ENCODE measurements at regions not wholly inside any gene's neighbourhood (a gene's known extent, or its start where the extent isn't known, plus 50 kb on each side); places are given as distances from the start of the nearest gene placed in this dataset.

- no peak for ATAC-seq
- Mint-ChIP-seq H3K4me1 (ENCODE audit: low read depth) (no peaks in the 10 kb centered on the region), H3K27ac (no peak overlapping the region), H3K4me3 (no peak overlapping the region), H3K36me3 (ENCODE audit: low read depth) (no peaks in the 10 kb centered on the region), H3K9me3 (no peaks in the 10 kb centered on the region), H3K27me3 (no peaks in the 10 kb centered on the region)
- no peak for DNase-seq
- ChIA-PET CTCF (interaction anchor here (0.8 kb wide), 1 partner anchor 9 kb away, joined by 3 read pairs; no protein-coding TSS in a partner anchor), POLR2A (no interaction called here)
- no peak for TF ChIP-seq CTCF (IDR thresholded peaks at IDR 0.05)
- intact Hi-C loops (cut with micrococcal nuclease), result no loop called here
Observed at GRCh38 chr21:14312871-14313270, 70.1 kb downstream of the HSPA13 start.

- no peak overlapping the region for H3K27ac Mint-ChIP-seq
- peaks cover 7% of the 10 kb centered on the region for H3K27me3 Mint-ChIP-seq
- no peaks in the 10 kb centered on the region for H3K36me3 Mint-ChIP-seq (ENCODE audit: low read depth)
- ATAC-seq (no peak), DNase-seq (no peak)
- no peak for TF ChIP-seq CTCF (IDR thresholded peaks at IDR 0.05)
- H3K9me3 Mint-ChIP-seq, result no peaks in the 10 kb centered on the region
- no peak overlapping the region for H3K4me3 Mint-ChIP-seq
- ChIA-PET CTCF (no interaction called here), POLR2A (no interaction called here)
- intact Hi-C loops (cut with micrococcal nuclease), result no loop called here
- no peaks in the 10 kb centered on the region for H3K4me1 Mint-ChIP-seq (ENCODE audit: low read depth)
Observed at GRCh38 chr21:14308234-14308633, 74.7 kb downstream of the HSPA13 start.

- Mint-ChIP-seq H3K36me3 (ENCODE audit: low read depth) (no peaks in the 10 kb centered on the region), H3K4me3 (no peak overlapping the region), H3K9me3 (no peaks in the 10 kb centered on the region), H3K27me3 (peaks cover 7% of the 10 kb centered on the region), H3K27ac (no peak overlapping the region), H3K4me1 (ENCODE audit: low read depth) (no peaks in the 10 kb centered on the region)
- ChIA-PET CTCF (interaction anchor here (0.8 to 1.3 kb wide), 4 partner anchors 11 to 364 kb away, joined by 3 to 4 read pairs (median 3); partner anchors contain the start of gene HSPA13), POLR2A (no interaction called here)
- DNase-seq, result no peak
- intact Hi-C loops (cut with micrococcal nuclease), result no loop called here
- no peak for ATAC-seq
- TF ChIP-seq CTCF (IDR thresholded peaks at IDR 0.05), result peak; percentile 29
Observed at GRCh38 chr21:14306126-14306907, 76.6 kb downstream of the HSPA13 start.

GRCh38 chr21:14303731-14304488 is 79.0 kb downstream of the HSPA13 start:
- Mint-ChIP-seq H3K4me1 (ENCODE audit: low read depth) (no peaks in the 10 kb centered on the region), H3K27ac (no peak overlapping the region), H3K9me3 (no peaks in the 10 kb centered on the region), H3K27me3 (peaks cover 7% of the 10 kb centered on the region), H3K36me3 (ENCODE audit: low read depth) (no peaks in the 10 kb centered on the region), H3K4me3 (no peak overlapping the region)
- intact Hi-C loops (cut with micrococcal nuclease), result no loop called here
- ATAC-seq (no peak), DNase-seq (no peak)
- ChIA-PET POLR2A (no interaction called here), CTCF (interaction anchor here (1.1 to 1.5 kb wide), 2 partner anchors 9 to 12 kb away, joined by 3 to 4 read pairs; no protein-coding TSS in a partner anchor)
- no peak for TF ChIP-seq CTCF (IDR thresholded peaks at IDR 0.05)

GRCh38 chr21:14300074-14300473 is 82.9 kb downstream of the HSPA13 start:
- no peak for TF ChIP-seq CTCF (IDR thresholded peaks at IDR 0.05)
- ChIA-PET CTCF (interaction anchor here (1.3 kb wide), 1 partner anchor 47 kb away, joined by 3 read pairs; no protein-coding TSS in a partner anchor), POLR2A (no interaction called here)
- Mint-ChIP-seq H3K36me3 (ENCODE audit: low read depth) (no peaks in the 10 kb centered on the region), H3K4me3 (no peak overlapping the region), H3K4me1 (ENCODE audit: low read depth) (no peaks in the 10 kb centered on the region), H3K27me3 (peaks cover 1% of the 10 kb centered on the region), H3K27ac (no peak overlapping the region), H3K9me3 (no peaks in the 10 kb centered on the region)
- DNase-seq, result no peak
- no peak for ATAC-seq
- intact Hi-C loops (cut with micrococcal nuclease), result no loop called here

All from activated CD8-positive, alpha-beta T cell treated with anti-CD3 and anti-CD28 coated beads for 36 hours (primary cell).